ENCODE measurements at regions not wholly inside any gene's neighbourhood (a gene's known extent, or its start where the extent isn't known, plus 50 kb on each side); places are given as distances from the start of the nearest gene placed in this dataset.

- no peak for DNase-seq (ENCODE audit: low spot score)
- no peak for TF ChIP-seq YY1 (IDR thresholded peaks at IDR 0.05)
- no peak for TF ChIP-seq GABPA (IDR thresholded peaks at IDR 0.05 in 1 of 2, conservative IDR thresholded peaks at IDR 0.05 in 1 of 2)
- no peak for TF ChIP-seq ZBTB33 (IDR thresholded peaks at IDR 0.05)
- TF ChIP-seq MAX (IDR thresholded peaks at IDR 0.05): no peak
- TF ChIP-seq JUND (IDR thresholded peaks at IDR 0.05): no peak
- TF ChIP-seq CTCF (IDR thresholded peaks at IDR 0.05; ENCODE audit: low read depth, low read length, missing input control): no peak
- no peak for TF ChIP-seq REST (IDR thresholded peaks at IDR 0.05)
- no peak for TF ChIP-seq EGR1 (IDR thresholded peaks at IDR 0.05; ENCODE audit: low read depth in 2 of 2)
- no peak for TF ChIP-seq FOXA2 (IDR thresholded peaks at IDR 0.05)
- no peak for TF ChIP-seq NR2F2 (IDR thresholded peaks at IDR 0.05)
- TF ChIP-seq RXRA (IDR thresholded peaks at IDR 0.05): no peak
- TF ChIP-seq ATF3 (IDR thresholded peaks at IDR 0.05): no peak
- no peak for TF ChIP-seq HNF4G (IDR thresholded peaks at IDR 0.05)
- TF ChIP-seq RAD21 (IDR thresholded peaks at IDR 0.05): no peak
- no peak for TF ChIP-seq SP1 (IDR thresholded peaks at IDR 0.05)
- no peak for TF ChIP-seq TAF1 (conservative IDR thresholded peaks at IDR 0.05)
- no peak for TF ChIP-seq HNF4A (conservative IDR thresholded peaks at IDR 0.05)
- no peak for TF ChIP-seq FOXA1 (IDR thresholded peaks at IDR 0.05)
- Histone ChIP-seq H3K27me3 (ENCODE audit: control insufficient read depth in 4 of 4, insufficient read depth in 4 of 4, low read length in 3 of 4) (no peaks in the 10 kb centered on the region), H3K36me3 (ENCODE audit: control insufficient read depth in 4 of 4, insufficient read depth in 3 of 4, low read depth in 1 of 4, low read length in 3 of 4) (no peaks in the 10 kb centered on the region), H3K9me3 (ENCODE audit: control insufficient read depth in 4 of 4, low read length in 3 of 4) (peaks cover 5 to 21% (median 15%) of the 10 kb centered on the region in 4 donors), H3K9ac (ENCODE audit: low read depth in 1 of 2, low read length in 2 of 2) (no peak overlapping the region), H3K4me3 (ENCODE audit: low read depth in 1 of 3, low read length in 3 of 3) (no peak overlapping the region), H3K27ac (ENCODE audit: low read depth in 1 of 2, low read length in 2 of 2) (no peak overlapping the region), H3K4me1 (ENCODE audit: control insufficient read depth in 4 of 4, insufficient read depth in 4 of 4, low read length in 3 of 4) (no peaks in the 10 kb centered on the region)
- WGBS: 52% methylated on average over 1 of the region's 1 CpG
Measured at GRCh38 chr14:45790293-45790692, 537.3 kb upstream of the MIS18BP1 start.

Data from liver (tissue), 8 donors.